ENCODE measurements at regions not wholly inside any gene's neighbourhood (a gene's known extent, or its start where the extent isn't known, plus 50 kb on each side); places are given as distances from the start of the nearest gene placed in this dataset.

GRCh38 chr11:25990406-25990805, 341.5 kb upstream of the ANO3 start:
- no peak for TF ChIP-seq CTCF (optimal IDR thresholded peaks at IDR 0.05 in 1 of 3, IDR thresholded peaks at IDR 0.05 in 1 of 3, conservative IDR thresholded peaks at IDR 0.05 in 1 of 3; ENCODE audit: extremely low read depth in 1 of 3, insufficient read depth in 2 of 3, low read length in 3 of 3)
- no peak for TF ChIP-seq EZH2 (IDR thresholded peaks at IDR 0.05; ENCODE audit: low read length)
- FAIRE-seq (no peak), DNase-seq (ENCODE audit: low read depth, low spot score) (no peak)
- Histone ChIP-seq H3K4me1 (ENCODE audit: control insufficient read depth, extremely low read depth, insufficient read depth, low read length) (no peaks in the 10 kb centered on the region), H2AFZ (ENCODE audit: control insufficient read depth, low read length) (no peak overlapping the region), H3K27ac (ENCODE audit: control insufficient read depth, insufficient read depth, low read length) (no peak overlapping the region), H3K36me3 (ENCODE audit: control insufficient read depth in 2 of 2, extremely low read depth in 1 of 2, insufficient read depth in 2 of 2, low read length in 2 of 2) (no peaks in the 10 kb centered on the region), H3K79me2 (ENCODE audit: control insufficient read depth, insufficient read depth, low read length) (no peaks in the 10 kb centered on the region), H4K20me1 (ENCODE audit: control insufficient read depth, extremely low read depth, insufficient read depth, low read length) (no peaks in the 10 kb centered on the region), H3K4me2 (ENCODE audit: control insufficient read depth, extremely low read depth, insufficient read depth, low read depth, low read length) (no peak overlapping the region), H3K9me3 (ENCODE audit: control insufficient read depth, low read depth, low read length) (no peaks in the 10 kb centered on the region), H3K27me3 (ENCODE audit: control insufficient read depth, extremely low read depth, insufficient read depth, low read length) (no peaks in the 10 kb centered on the region), H3K9me1 (ENCODE audit: control insufficient read depth, extremely low read depth, insufficient read depth, low read length) (no peaks in the 10 kb centered on the region), H3K4me3 (ENCODE audit: control insufficient read depth in 2 of 3, extremely low read depth in 1 of 3, insufficient read depth in 2 of 3, low read depth in 1 of 3, low read length in 3 of 3) (no peak overlapping the region), H3K9ac (ENCODE audit: control insufficient read depth, extremely low read depth, insufficient read depth, low read length) (no peak overlapping the region)
- dilution Hi-C loops (cut with MboI; ENCODE audit: extremely low pct_ligation_motif_present, low sequenced_read_pairs) = no loop called here

- no peak for TF ChIP-seq EZH2 (IDR thresholded peaks at IDR 0.05; ENCODE audit: low read length)
- no peak for TF ChIP-seq CTCF (optimal IDR thresholded peaks at IDR 0.05 in 1 of 3, IDR thresholded peaks at IDR 0.05 in 1 of 3, conservative IDR thresholded peaks at IDR 0.05 in 1 of 3; ENCODE audit: extremely low read depth in 1 of 3, insufficient read depth in 2 of 3, low read length in 3 of 3)
- H3K27ac ChIP-seq (ENCODE audit: control insufficient read depth, insufficient read depth, low read length) = no peak overlapping the region
- H3K9me1 ChIP-seq (ENCODE audit: control insufficient read depth, extremely low read depth, insufficient read depth, low read length) = no peaks in the 10 kb centered on the region
- DNase-seq (ENCODE audit: low read depth, low spot score) (no peak), FAIRE-seq (no peak)
- no peaks in the 10 kb centered on the region for H3K9me3 ChIP-seq (ENCODE audit: control insufficient read depth, low read depth, low read length)
- no peaks in the 10 kb centered on the region for H3K27me3 ChIP-seq (ENCODE audit: control insufficient read depth, extremely low read depth, insufficient read depth, low read length)
- no peaks in the 10 kb centered on the region for H3K36me3 ChIP-seq (ENCODE audit: control insufficient read depth in 2 of 2, extremely low read depth in 1 of 2, insufficient read depth in 2 of 2, low read length in 2 of 2)
- no peak overlapping the region for H3K9ac ChIP-seq (ENCODE audit: control insufficient read depth, extremely low read depth, insufficient read depth, low read length)
- dilution Hi-C loops (cut with MboI; ENCODE audit: extremely low pct_ligation_motif_present, low sequenced_read_pairs) = no loop called here
- H4K20me1 ChIP-seq (ENCODE audit: control insufficient read depth, extremely low read depth, insufficient read depth, low read length) = no peaks in the 10 kb centered on the region
- H3K4me2 ChIP-seq (ENCODE audit: control insufficient read depth, extremely low read depth, insufficient read depth, low read depth, low read length) = no peak overlapping the region
- H3K79me2 ChIP-seq (ENCODE audit: control insufficient read depth, insufficient read depth, low read length) = no peaks in the 10 kb centered on the region
- H3K4me1 ChIP-seq (ENCODE audit: control insufficient read depth, extremely low read depth, insufficient read depth, low read length) = no peaks in the 10 kb centered on the region
- H2AFZ ChIP-seq (ENCODE audit: control insufficient read depth, low read length) = no peak overlapping the region
- no peak overlapping the region for H3K4me3 ChIP-seq (ENCODE audit: control insufficient read depth in 2 of 3, extremely low read depth in 1 of 3, insufficient read depth in 2 of 3, low read depth in 1 of 3, low read length in 3 of 3)
Measured at GRCh38 chr11:25991476-25991875, 340.5 kb upstream of the ANO3 start.

Data from keratinocyte (primary cell).